H54 (cell line): ENCODE measurements at regions not wholly inside any gene's neighbourhood (a gene's known extent, or its start where the extent isn't known, plus 50 kb on each side); places are given as distances from the start of the nearest gene placed in this dataset.

Experiments used
- DNase-seq: peaks from one replicate; pipeline ENCODE4 v3.0.0; 2011; ENCODE audit warnings: low spot score, mixed read lengths; ENCODE audit not compliant: insufficient read length
- FAIRE-seq: peaks from 3 replicates; lab custom pipeline; 2011; peaks lifted over from hg19 to GRCh38; lab: Jason Lieb, UNC
- POLR2A ChIP-seq: IDR thresholded peaks from 2 replicates; pipeline ENCODE4 v1.6.1; 2011; ENCODE audit warnings: low read depth, mild to moderate bottlenecking, low read length

DNA sequence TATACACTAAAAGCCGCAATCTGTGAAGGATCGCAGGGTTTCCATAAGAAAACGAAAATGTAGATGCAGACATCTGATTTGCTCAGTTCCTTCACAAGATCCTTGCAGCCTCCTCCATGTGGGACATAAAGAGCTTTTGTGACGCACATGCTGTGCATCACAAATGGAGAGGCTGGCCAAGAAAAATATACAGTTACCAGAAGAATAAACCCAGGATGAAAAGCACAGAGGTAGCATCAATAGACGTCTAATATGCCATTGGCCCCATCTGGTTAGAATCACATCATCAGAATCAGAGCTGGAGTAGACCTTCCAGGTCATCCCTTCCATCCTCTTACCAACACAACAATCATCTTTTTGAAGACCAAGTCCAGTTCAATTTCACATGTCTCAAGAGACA, 517.4 kb downstream of the RAB28 start:
- DNase-seq (no peak), FAIRE-seq (no peak)
- TF ChIP-seq POLR2A: no peak

- no peak for DNase-seq
- TF ChIP-seq POLR2A: no peak
- no peak for FAIRE-seq
Observed at GRCh38 chr4:12965334-12965733, 518.8 kb downstream of the RAB28 start.

DNA sequence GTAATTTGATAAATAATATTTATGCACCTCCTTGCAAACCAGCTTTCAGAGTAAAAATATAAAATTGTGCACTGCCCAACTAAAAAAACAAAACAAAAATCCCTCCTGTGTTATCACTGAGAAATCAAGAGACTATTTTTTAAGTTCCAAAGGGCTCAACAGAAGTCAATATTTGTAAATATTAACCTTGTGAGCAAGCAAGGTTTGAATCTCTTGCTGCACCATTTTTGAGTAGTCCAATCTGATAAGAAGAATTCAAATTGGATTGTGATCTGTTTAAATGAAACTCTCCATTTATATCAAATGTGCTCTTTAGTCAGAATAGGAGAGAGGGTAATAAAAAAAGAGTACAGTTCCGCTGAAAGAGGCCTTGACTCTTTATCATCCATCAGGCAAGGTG, 520.2 kb downstream of the RAB28 start:
- FAIRE-seq: no peak
- no peak for DNase-seq
- no peak for TF ChIP-seq POLR2A

- no peak for FAIRE-seq
- no peak for TF ChIP-seq POLR2A
- DNase-seq: no peak
Observed at GRCh38 chr4:12963291-12963690, 520.8 kb downstream of the RAB28 start.

DNA sequence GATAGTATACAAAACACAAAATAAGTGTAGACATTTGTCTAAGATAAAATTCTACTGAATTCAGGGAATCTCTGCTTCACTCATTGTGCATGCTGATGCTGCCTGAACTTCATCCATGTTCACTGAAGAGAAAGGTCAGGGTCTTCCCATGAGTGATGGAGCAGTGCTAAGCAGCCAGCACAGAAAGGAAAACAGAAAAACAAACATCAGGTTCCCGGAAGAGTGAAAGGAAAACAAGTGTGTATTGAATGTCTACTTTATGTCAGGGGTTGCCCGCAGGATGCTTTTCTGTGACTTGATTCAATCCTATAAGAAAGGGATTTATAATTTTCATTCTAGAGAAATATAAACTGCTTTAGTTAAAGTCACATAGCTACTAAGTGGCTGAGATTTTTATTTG, 522.4 kb downstream of the RAB28 start:
- FAIRE-seq (no peak), DNase-seq (no peak)
- TF ChIP-seq POLR2A: no peak

DNA sequence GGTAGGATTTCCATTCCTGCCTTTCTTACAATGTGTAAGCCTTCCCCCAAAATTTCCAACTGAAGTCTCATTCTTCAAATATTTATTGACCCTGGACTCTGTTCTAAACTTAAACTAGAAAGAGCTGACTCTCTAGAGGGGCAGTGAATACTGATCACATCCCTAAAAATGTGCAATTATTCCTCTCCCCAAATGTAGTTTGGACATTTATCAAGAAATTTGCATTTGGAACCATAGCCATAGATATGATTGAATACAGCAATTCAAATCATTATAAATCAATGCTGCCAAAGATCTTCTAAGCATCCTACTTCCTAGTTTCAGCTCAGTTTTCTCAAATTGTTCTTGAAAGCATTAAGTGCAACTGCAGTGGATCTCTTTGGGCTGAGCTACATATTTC, 525.7 kb downstream of the RAB28 start:
- TF ChIP-seq POLR2A: no peak
- no peak for FAIRE-seq

GRCh38 chr4:12957108-12957507, 527.0 kb downstream of the RAB28 start:
- DNase-seq: no peak
- TF ChIP-seq POLR2A: no peak
- no peak for FAIRE-seq

More for the DNA sequence above, 525.7 kb downstream of the RAB28 start:
- no peak for DNase-seq

- FAIRE-seq (no peak), DNase-seq (no peak)
- no peak for TF ChIP-seq POLR2A
Observed at GRCh38 chr4:12956026-12956425, 528.1 kb downstream of the RAB28 start.

DNA sequence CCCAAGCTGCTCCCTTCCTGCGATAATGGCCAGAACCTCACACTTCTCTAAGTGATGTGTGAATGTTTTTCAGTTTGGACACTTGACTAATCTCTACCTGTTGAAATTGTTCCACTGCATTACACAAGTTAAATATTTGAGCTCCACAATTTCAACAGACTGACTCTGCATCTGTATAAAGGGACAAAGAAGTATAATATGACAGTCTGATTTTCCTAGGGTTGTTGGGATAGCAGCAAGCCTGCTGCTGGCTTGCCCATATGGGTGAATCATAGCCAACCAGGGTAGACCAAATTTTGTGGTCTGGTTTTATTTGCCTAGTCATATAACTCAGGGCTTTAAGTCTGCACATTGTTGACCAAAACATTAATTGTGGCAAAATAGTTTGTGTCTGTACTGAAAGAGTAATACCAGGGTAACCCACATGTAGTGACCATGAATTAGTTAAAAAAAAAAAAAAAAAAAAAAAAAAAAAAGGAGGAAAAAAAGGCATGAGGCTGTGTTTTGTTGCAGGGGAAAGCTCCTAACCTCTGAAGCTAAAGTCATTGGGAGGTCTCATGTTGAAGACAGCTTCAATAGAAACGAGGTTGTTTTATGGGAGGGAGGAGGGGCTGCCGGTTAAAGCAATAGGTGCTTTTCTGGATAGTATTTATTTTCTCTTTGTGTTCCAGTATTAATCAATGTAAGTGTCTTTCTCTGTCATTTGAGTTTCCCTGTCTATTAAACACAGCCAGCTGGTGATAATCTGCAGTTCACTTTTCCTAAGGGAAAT, 534.2 kb downstream of the RAB28 start:
- DNase-seq (no peak), FAIRE-seq (no peak)
- TF ChIP-seq POLR2A: no peak

GRCh38 chr4:12943069-12943468, 541.1 kb downstream of the RAB28 start:
- FAIRE-seq (no peak), DNase-seq (no peak)
- no peak for TF ChIP-seq POLR2A

DNA sequence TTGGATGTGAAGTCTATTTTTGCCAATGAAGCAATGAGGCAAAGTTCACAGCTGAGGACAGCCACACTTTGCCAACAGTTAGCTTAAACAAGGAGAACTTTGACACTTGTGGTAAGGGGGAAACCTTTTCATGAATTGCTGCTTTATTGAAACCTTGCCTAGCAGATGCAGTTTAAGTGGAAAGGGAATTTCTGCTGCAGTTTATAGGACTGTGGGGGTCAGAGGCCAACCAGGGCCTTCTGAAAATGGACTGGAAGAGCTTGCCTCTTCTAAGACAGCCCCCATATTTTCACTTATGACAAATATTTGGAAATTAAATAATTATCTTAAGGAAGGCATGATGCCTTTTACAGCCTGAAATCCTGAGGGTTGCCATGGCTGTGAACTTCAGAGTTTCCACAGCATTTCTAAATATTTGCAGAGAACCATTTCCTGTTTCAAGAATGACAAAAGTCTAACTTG, 550.3 kb downstream of the RAB28 start:
- DNase-seq (no peak), FAIRE-seq (no peak)
- TF ChIP-seq POLR2A: no peak

GRCh38 chr4:12932203-12932788, 551.8 kb downstream of the RAB28 start:
- FAIRE-seq: no peak
- no peak for DNase-seq

DNA sequence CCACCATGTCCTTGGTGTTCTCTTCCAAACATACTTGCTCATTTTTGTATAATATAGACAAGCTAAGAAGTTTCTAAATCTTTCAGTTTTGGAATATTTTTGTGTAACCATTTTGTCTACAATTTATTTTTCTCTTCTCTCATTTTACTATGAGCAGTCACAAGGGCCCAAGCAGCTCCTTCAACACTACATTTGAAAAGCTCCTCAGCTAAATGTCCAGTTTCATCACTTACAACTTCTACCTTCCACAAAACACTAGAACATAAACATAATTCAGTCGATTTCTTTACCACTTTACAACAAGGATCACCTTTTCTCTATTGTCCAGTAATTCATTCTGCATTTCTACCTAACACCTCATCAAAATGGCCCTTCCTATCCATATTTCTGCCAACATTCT, 554.4 kb downstream of the RAB28 start:
- TF ChIP-seq POLR2A: no peak
- FAIRE-seq: no peak
- DNase-seq: no peak

More at GRCh38 chr4:12932203-12932788, 551.8 kb downstream of the RAB28 start:
- TF ChIP-seq POLR2A: no peak

GRCh38 chr4:12928751-12929150, 555.4 kb downstream of the RAB28 start:
- FAIRE-seq (no peak), DNase-seq (no peak)
- TF ChIP-seq POLR2A: no peak

DNA sequence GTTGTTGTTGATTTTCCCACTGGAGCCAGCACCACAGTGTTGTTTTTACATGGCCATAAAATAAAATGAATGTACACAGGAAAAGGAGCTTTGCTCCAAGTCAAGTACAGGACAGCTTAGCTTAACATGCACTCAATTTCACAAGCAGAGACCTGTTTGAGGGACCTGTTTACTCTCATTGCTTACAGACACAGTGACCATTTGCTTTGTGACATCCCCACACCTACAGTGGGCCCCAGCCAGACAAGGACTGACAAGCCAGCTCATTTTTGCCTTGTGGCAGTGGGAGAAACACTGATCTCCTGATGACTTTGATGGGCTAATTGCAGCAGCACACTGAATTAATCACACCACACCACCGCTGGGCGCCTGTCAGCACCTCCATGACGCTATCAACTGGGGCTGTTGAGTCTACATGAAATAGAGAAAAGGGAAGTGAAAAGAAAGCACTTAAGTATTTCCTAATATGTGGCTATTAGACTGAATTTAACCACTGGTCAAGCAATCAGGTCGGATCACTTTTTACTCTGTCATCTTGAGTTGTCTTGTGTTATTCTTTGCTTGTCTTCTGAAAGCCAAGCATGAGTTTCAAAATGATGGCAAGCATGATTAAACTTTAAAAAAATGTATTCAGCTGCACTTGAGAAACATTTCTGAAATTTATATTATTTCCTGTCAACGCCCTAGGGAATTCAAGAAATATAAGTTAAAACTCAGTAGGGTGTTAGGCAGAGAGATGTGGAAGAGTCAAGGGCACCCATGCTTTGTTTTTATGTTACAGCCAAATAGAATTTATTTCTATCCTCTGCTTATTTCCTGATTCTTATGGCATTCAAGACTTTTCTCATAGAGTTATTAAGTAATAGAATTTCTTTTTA, 557.7 kb downstream of the RAB28 start:
- FAIRE-seq (no peak), DNase-seq (no peak)
- no peak for TF ChIP-seq POLR2A
